ENCODE measurements at regions not wholly inside any gene's neighbourhood (a gene's known extent, or its start where the extent isn't known, plus 50 kb on each side); places are given as distances from the start of the nearest gene placed in this dataset.

GRCh38 chr18:27579364-27579763, 394.3 kb upstream of the CHST9 start:
- Histone ChIP-seq H3K9me3 (no peaks in the 10 kb centered on the region), H3K4me3 (no peak overlapping the region), H3K27ac (no peak overlapping the region), H3K36me3 (no peaks in the 10 kb centered on the region), H3K27me3 (no peaks in the 10 kb centered on the region), H3K4me1 (no peaks in the 10 kb centered on the region)
- TF ChIP-seq CTCF (IDR thresholded peaks at IDR 0.05) (no peak), POLR2A (IDR thresholded peaks at IDR 0.05) (no peak)
- DNase-seq, result no peak
- intact Hi-C loops (cut with DNase I; ENCODE audit: low total_unique reads), result no loop called here

- no peak overlapping the region for H3K4me3 ChIP-seq
- intact Hi-C loops (cut with DNase I; ENCODE audit: low total_unique reads), result no loop called here
- H3K4me1 ChIP-seq, result no peaks in the 10 kb centered on the region
- no peak overlapping the region for H3K27ac ChIP-seq
- no peaks in the 10 kb centered on the region for H3K9me3 ChIP-seq
- no peak for DNase-seq
- TF ChIP-seq CTCF (IDR thresholded peaks at IDR 0.05), result no peak
- no peak for TF ChIP-seq POLR2A (IDR thresholded peaks at IDR 0.05)
- no peaks in the 10 kb centered on the region for H3K36me3 ChIP-seq
- H3K27me3 ChIP-seq, result no peaks in the 10 kb centered on the region
Observed at GRCh38 chr18:27577752-27578151, 392.6 kb upstream of the CHST9 start.

GRCh38 chr18:27577265-27577664, 392.2 kb upstream of the CHST9 start:
- Histone ChIP-seq H3K4me3 (no peak overlapping the region), H3K9me3 (no peaks in the 10 kb centered on the region), H3K36me3 (no peaks in the 10 kb centered on the region), H3K27ac (no peak overlapping the region), H3K27me3 (no peaks in the 10 kb centered on the region), H3K4me1 (no peaks in the 10 kb centered on the region)
- intact Hi-C loops (cut with DNase I; ENCODE audit: low total_unique reads), result no loop called here
- no peak for TF ChIP-seq POLR2A (IDR thresholded peaks at IDR 0.05)
- TF ChIP-seq CTCF (IDR thresholded peaks at IDR 0.05), result no peak
- no peak for DNase-seq

GRCh38 chr18:27567434-27567833, 382.3 kb upstream of the CHST9 start:
- intact Hi-C loops (cut with DNase I; ENCODE audit: low total_unique reads), result no loop called here
- H3K36me3 ChIP-seq, result no peaks in the 10 kb centered on the region
- H3K27me3 ChIP-seq, result no peaks in the 10 kb centered on the region
- H3K4me3 ChIP-seq, result no peak overlapping the region
- no peaks in the 10 kb centered on the region for H3K4me1 ChIP-seq
- H3K9me3 ChIP-seq, result no peaks in the 10 kb centered on the region
- TF ChIP-seq CTCF (IDR thresholded peaks at IDR 0.05) (no peak), POLR2A (IDR thresholded peaks at IDR 0.05) (no peak)
- no peak for DNase-seq
- no peak overlapping the region for H3K27ac ChIP-seq

- Histone ChIP-seq H3K4me3 (no peak overlapping the region), H3K27me3 (no peaks in the 10 kb centered on the region), H3K9me3 (no peaks in the 10 kb centered on the region), H3K36me3 (no peaks in the 10 kb centered on the region), H3K27ac (no peak overlapping the region), H3K4me1 (no peaks in the 10 kb centered on the region)
- TF ChIP-seq CTCF (IDR thresholded peaks at IDR 0.05) (no peak), POLR2A (IDR thresholded peaks at IDR 0.05) (no peak)
- DNase-seq, result no peak
- intact Hi-C loops (cut with DNase I; ENCODE audit: low total_unique reads), result no loop called here
Observed at GRCh38 chr18:27564066-27564465, 379.0 kb upstream of the CHST9 start.

Measured in uterus (tissue), 3 donors.